IPS-18a (cell line): ENCODE measurements at regions not wholly inside any gene's neighbourhood (a gene's known extent, or its start where the extent isn't known, plus 50 kb on each side); places are given as distances from the start of the nearest gene placed in this dataset.
A peak's percentile ranks its signal among the peaks of the same experiment; 100 is the strongest.
"Not testable (repeated sequence)": the region's sequence is repeated elsewhere in the genome, so short reads cannot be mapped to it uniquely, and the experiment has no call there.

Experiments
- H3K27ac ChIP-seq: one replicate; pipeline ENCODE4 v1.5.1; 2013; ENCODE audit warnings: low read length
- H3K27me3 ChIP-seq: one replicate; pipeline ENCODE4 v1.6.1; 2013; ENCODE audit warnings: mild to moderate bottlenecking, low read length; ENCODE audit not compliant: control insufficient read depth, insufficient read depth
- H3K36me3 ChIP-seq: one replicate; pipeline ENCODE4 v1.6.1; 2013; ENCODE audit warnings: low read depth, low read length; ENCODE audit not compliant: control insufficient read depth
- H3K4me1 ChIP-seq: one replicate; pipeline ENCODE4 v1.6.1; 2013; ENCODE audit warnings: low read depth, low read length; ENCODE audit not compliant: control insufficient read depth
- H3K4me3 ChIP-seq: one replicate; pipeline ENCODE4 v1.5.1; 2013; ENCODE audit warnings: low read length
- H3K9ac ChIP-seq: one replicate; pipeline ENCODE4 v1.6.1; 2013; ENCODE audit warnings: mild to moderate bottlenecking, low read length, moderate library complexity
- H3K9me3 ChIP-seq: one replicate; pipeline ENCODE4 v1.6.1; 2013; ENCODE audit warnings: low read depth, low read length; ENCODE audit not compliant: control insufficient read depth

DNA sequence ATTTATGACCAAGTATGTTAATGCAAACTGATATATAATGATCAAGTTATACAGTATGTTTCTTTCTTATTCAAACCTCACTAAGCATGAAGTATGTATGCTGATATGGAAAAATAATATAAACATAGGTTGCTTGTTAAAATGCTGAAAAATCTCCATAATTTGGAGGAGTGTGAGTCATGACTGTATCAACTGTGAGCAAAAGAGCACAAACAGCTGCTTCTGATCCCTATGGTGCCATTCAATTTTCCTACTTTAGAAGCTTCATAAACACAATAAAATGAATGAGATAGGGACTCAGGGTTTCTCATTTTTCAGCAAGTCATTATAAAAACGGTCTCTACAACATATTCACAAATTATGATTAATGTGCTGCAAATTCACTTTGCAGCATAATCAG, 129.9 kb upstream of the TFPI start:
- H3K9ac ChIP-seq = no peak overlapping the region
- no peaks in the 10 kb centered on the region for H3K9me3 ChIP-seq
- no peaks in the 10 kb centered on the region for H3K36me3 ChIP-seq
- H3K27ac ChIP-seq = no peak overlapping the region
- no peaks in the 10 kb centered on the region for H3K27me3 ChIP-seq
- H3K4me3 ChIP-seq = no peak overlapping the region
- peaks cover 20% of the 10 kb centered on the region for H3K4me1 ChIP-seq

DNA sequence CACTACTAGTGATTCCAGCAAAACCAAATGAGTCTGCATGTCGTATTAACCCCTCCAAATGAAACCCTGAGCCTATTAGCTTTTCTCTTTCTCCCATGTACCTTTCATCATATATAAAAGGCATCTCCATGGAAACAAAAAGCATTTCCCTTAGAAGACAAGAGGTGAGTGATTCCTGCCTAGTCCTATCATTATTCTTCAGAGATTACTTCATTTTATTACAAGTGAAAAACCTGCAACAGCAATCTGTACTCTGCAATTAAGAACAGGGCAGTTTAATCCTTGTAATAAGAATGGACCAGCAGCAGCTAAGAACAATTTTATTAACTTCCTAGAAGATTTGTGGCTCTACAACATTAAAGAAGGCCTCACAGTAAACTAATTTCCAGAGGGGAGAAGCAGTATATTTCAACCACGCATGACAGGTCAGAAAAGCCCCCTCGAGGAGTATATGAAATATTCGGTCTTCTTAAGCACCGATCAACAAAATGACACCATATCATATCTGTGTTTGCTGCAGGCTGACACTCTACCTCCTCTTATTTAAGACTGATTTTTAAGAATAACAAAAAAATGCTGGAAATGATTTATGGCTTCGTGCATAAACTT, 132.3 kb upstream of the TFPI start:
- no peaks in the 10 kb centered on the region for H3K36me3 ChIP-seq
- no peaks in the 10 kb centered on the region for H3K9me3 ChIP-seq
- no peak overlapping the region for H3K9ac ChIP-seq
- H3K4me3 ChIP-seq = no peak overlapping the region
- H3K27me3 ChIP-seq = no peaks in the 10 kb centered on the region
- H3K4me1 ChIP-seq = peaks cover 14% of the 10 kb centered on the region
- H3K27ac ChIP-seq = no peak overlapping the region

GRCh38 chr2:187687585-187687984, 133.3 kb upstream of the TFPI start:
- no peak overlapping the region for H3K27ac ChIP-seq
- no peak overlapping the region for H3K9ac ChIP-seq
- H3K36me3 ChIP-seq = no peaks in the 10 kb centered on the region
- peaks cover 5% of the 10 kb centered on the region for H3K4me1 ChIP-seq
- no peaks in the 10 kb centered on the region for H3K27me3 ChIP-seq
- H3K9me3 ChIP-seq = no peaks in the 10 kb centered on the region
- H3K4me3 ChIP-seq = no peak overlapping the region

DNA sequence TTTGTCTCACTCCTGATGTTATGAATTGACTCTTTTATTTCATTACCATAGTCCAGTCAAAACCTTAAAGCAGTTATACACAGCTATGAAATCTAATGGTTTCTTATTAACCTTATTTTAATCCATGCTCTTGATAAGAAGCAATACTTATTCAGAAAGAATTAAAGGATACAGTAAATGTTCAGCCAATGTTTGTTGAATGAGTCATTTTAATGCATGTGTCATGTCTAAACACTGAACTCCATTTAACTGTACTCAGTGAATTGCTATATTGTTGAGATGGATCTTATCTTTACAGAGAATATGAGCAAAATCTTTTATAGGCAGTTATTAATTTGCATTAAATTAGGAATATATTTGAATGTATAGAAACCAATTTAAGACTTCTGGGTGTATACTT, 135.1 kb upstream of the TFPI start:
- Histone ChIP-seq H3K36me3 (no peaks in the 10 kb centered on the region), H3K9ac (no peak overlapping the region), H3K4me3 (no peak overlapping the region), H3K27ac (no peak overlapping the region), H3K27me3 (no peaks in the 10 kb centered on the region), H3K9me3 (no peaks in the 10 kb centered on the region), H3K4me1 (peaks cover under 1% of the 10 kb centered on the region)

DNA sequence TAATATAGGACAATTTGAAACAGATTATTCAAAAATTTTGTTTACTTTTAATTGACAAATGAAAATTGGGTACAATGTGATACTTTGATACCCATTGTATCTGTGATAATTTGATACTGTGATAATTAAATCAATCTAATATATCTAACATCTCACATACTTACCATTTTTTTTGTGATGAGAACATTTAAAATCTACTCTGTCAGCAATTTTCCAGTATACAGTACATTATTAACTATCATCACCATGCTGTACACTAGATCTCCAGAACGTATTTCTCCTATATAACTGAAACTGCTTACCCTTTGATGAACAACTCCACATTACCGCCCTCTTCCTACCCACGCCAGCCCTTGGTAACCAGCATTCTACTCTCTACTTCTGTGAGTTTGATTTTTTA, 139.7 kb upstream of the TFPI start:
- no peaks in the 10 kb centered on the region for H3K9me3 ChIP-seq

GRCh38 chr2:187696644-187697043, 142.4 kb upstream of the TFPI start:
- H3K9me3 ChIP-seq, H3K27ac ChIP-seq, H3K27me3 ChIP-seq, H3K9ac ChIP-seq, H3K36me3 ChIP-seq, H3K4me3 ChIP-seq: not testable (repeated sequence)
- H3K4me1 ChIP-seq = peaks cover 17% of the 10 kb centered on the region

More for the DNA sequence above, 139.7 kb upstream of the TFPI start:
- H3K4me1 ChIP-seq = no peaks in the 10 kb centered on the region
- no peak overlapping the region for H3K27ac ChIP-seq
- H3K4me3 ChIP-seq = no peak overlapping the region
- no peaks in the 10 kb centered on the region for H3K27me3 ChIP-seq
- H3K36me3 ChIP-seq = no peaks in the 10 kb centered on the region
- no peak overlapping the region for H3K9ac ChIP-seq

GRCh38 chr2:187698374-187699110, 144.3 kb upstream of the TFPI start:
- H3K36me3 ChIP-seq = no peaks in the 10 kb centered on the region
- peaks cover 28% of the 10 kb centered on the region for H3K4me1 ChIP-seq
- no peaks in the 10 kb centered on the region for H3K27me3 ChIP-seq
- H3K9me3 ChIP-seq = no peaks in the 10 kb centered on the region
- no peak overlapping the region for H3K27ac ChIP-seq
- H3K9ac ChIP-seq = no peak overlapping the region
- H3K4me3 ChIP-seq = no peak overlapping the region

DNA sequence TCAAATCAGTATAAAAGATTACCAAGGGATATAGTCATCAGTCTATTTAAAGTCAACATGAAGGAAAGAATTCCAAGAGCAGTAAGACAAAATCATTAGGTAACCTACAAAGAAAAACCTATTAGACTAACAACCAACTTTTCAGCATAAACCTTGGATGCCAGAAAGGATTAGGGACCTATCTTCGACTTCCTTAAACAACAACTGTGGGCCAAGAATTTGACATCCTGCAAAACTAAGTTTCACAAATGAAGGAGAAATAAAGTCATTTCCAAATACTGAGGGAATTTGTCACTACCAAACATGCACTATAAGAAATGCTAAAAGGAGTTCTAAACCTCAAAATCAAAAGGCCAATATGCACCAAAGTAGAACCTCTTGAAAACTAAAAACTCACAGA, 147.9 kb upstream of the TFPI start:
- no peak overlapping the region for H3K9ac ChIP-seq
- H3K27ac ChIP-seq = no peak overlapping the region
- H3K36me3 ChIP-seq = no peaks in the 10 kb centered on the region
- H3K4me3 ChIP-seq = peak overlapping the region; percentile 8
- H3K9me3 ChIP-seq = no peaks in the 10 kb centered on the region
- peaks cover 28% of the 10 kb centered on the region for H3K4me1 ChIP-seq
- H3K27me3 ChIP-seq = no peaks in the 10 kb centered on the region

DNA sequence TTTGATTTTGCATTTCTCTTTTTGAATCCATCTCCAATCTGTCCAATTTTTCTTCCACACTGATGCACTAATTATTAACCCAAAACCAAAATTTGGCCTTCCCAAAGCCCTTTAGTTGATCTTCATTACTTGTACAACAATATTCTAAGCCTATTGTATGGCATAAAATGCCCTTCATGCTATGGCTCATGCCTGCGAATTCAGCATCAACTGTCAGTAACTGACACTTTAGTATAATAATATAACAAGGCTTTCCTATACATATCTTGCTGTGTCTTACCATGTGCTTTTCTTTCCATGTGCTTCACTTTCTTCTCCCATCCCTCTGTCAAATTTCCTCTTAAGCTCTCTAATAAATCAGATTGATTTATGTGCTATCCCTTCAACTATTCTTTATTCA, 154.0 kb upstream of the TFPI start:
- H3K36me3 ChIP-seq = no peaks in the 10 kb centered on the region
- no peak overlapping the region for H3K4me3 ChIP-seq
- no peak overlapping the region for H3K27ac ChIP-seq
- no peaks in the 10 kb centered on the region for H3K27me3 ChIP-seq
- no peaks in the 10 kb centered on the region for H3K9me3 ChIP-seq
- H3K4me1 ChIP-seq = peaks cover 12% of the 10 kb centered on the region
- H3K9ac ChIP-seq = no peak overlapping the region

- no peak overlapping the region for H3K27ac ChIP-seq
Observed at GRCh38 chr2:187709065-187709464, 154.8 kb upstream of the TFPI start.

GRCh38 chr2:187710791-187711521, 156.7 kb upstream of the TFPI start:
- H3K4me3 ChIP-seq = no peak overlapping the region
- no peak overlapping the region for H3K27ac ChIP-seq
- H3K9ac ChIP-seq = no peak overlapping the region
- H3K9me3 ChIP-seq = no peaks in the 10 kb centered on the region
- no peaks in the 10 kb centered on the region for H3K27me3 ChIP-seq
- peaks cover 14% of the 10 kb centered on the region for H3K4me1 ChIP-seq
- H3K36me3 ChIP-seq = no peaks in the 10 kb centered on the region

More at GRCh38 chr2:187709065-187709464, 154.8 kb upstream of the TFPI start:
- Histone ChIP-seq H3K4me1 (peaks cover 12% of the 10 kb centered on the region), H3K9me3 (no peaks in the 10 kb centered on the region), H3K27me3 (no peaks in the 10 kb centered on the region), H3K9ac (no peak overlapping the region), H3K4me3 (no peak overlapping the region), H3K36me3 (no peaks in the 10 kb centered on the region)
